A673 (cell line): ENCODE measurements at regions not wholly inside any gene's neighbourhood (a gene's known extent, or its start where the extent isn't known, plus 50 kb on each side); places are given as distances from the start of the nearest gene placed in this dataset.
A peak's percentile ranks its signal among the peaks of the same experiment; 100 is the strongest.
"Not testable (repeated sequence)": the region's sequence is repeated elsewhere in the genome, so short reads cannot be mapped to it uniquely, and the experiment has no call there.

Source experiments
- BruUV-seq: library from RNA; stranded (reverse); fragments of 400-500 nt; replicated peaks from 2 replicates; lab custom pipeline; 2021; lab: Mats Ljungman, UMichigan
- CTCF ChIA-PET: fragments of 300-600 bp; sonication (Branson Sonifier 250); formaldehyde crosslinking; loops from one replicate; lab custom pipeline; 2022; ENCODE audit warnings: antibody characterized with exemption; lab: Charles Lee
- POLR2A ChIA-PET: fragments of 300-600 bp; sonication (Branson Sonifier 250); formaldehyde crosslinking; loops from one replicate; lab custom pipeline; 2022; ENCODE audit warnings: antibody characterized with exemption; ENCODE audit not compliant: low non-redundant PET; lab: Charles Lee
- DNase-seq: peaks from one replicate; pipeline ENCODE4 v3.0.0-alpha.2; 2015; ENCODE audit warnings: low spot score
- H3K27ac ChIP-seq: fragments of 200-600 bp; sonication (generic); 2 replicates; pipeline ENCODE4 v1.5.1; 2016; ENCODE audit warnings: mixed run types, low read depth, mild to moderate bottlenecking, mixed read lengths, antibody characterized with exemption, low read length; ENCODE audit not compliant: poor library complexity, severe bottlenecking
- H3K27me3 ChIP-seq: fragments of 200-600 bp; sonication (generic); replicated peaks from 2 replicates; pipeline ENCODE4 v1.6.1; 2017; ENCODE audit warnings: mixed run types, low read depth, mild to moderate bottlenecking, mixed read lengths, antibody characterized with exemption, low read length; ENCODE audit not compliant: insufficient read depth, poor library complexity
- H3K36me3 ChIP-seq: fragments of 200-600 bp; sonication (generic); 2 replicates; pipeline ENCODE4 v1.6.1; 2016; ENCODE audit warnings: mixed run types, mild to moderate bottlenecking, mixed read lengths, antibody characterized with exemption, low read length; ENCODE audit not compliant: insufficient read depth, poor library complexity, severe bottlenecking
- H3K4me1 ChIP-seq: fragments of 200-600 bp; sonication (generic); 2 replicates; pipeline ENCODE4 v1.6.1; 2017; ENCODE audit warnings: mixed run types, mild to moderate bottlenecking, mixed read lengths, antibody characterized with exemption, low read length; ENCODE audit not compliant: insufficient read depth, poor library complexity, severe bottlenecking
- H3K4me3 ChIP-seq: fragments of 200-600 bp; sonication (generic); 2 replicates; pipeline ENCODE4 v1.5.1; 2016; ENCODE audit warnings: low read depth, mixed run types, mild to moderate bottlenecking, mixed read lengths, low read length; ENCODE audit not compliant: poor library complexity, severe bottlenecking
- H3K9me3 ChIP-seq: fragments of 200-600 bp; sonication (generic); 2 replicates; pipeline ENCODE4 v1.6.1; 2016; ENCODE audit warnings: mixed run types, low read depth, mild to moderate bottlenecking, mixed read lengths, antibody characterized with exemption, low read length; ENCODE audit not compliant: poor library complexity, severe bottlenecking
- EZH2 ChIP-seq: fragments of 200-600 bp; sonication (generic); IDR thresholded peaks from 2 replicates; pipeline ENCODE4 v1.6.1; 2017; ENCODE audit warnings: borderline replicate concordance, low read depth, mild to moderate bottlenecking, mixed read lengths, antibody characterized with exemption, low read length; ENCODE audit not compliant: poor library complexity, severe bottlenecking
- intact Hi-C: fragments of 100-400 bp; cut with micrococcal nuclease; formaldehyde crosslinking; loops from one replicate; pipeline ENCODE4 v1.10.0; 2022; ENCODE audit not compliant: unreplicated experiment
- TF ChIP-seq, protein P1 (sequence below): fragments of 300-800, 200-600 bp; sonication (generic); conservative IDR thresholded peaks from 2 replicates; pipeline ENCODE4 v1.5.1; 2017; ENCODE audit warnings: low read depth, mild to moderate bottlenecking, antibody characterized with exemption, low read length, moderate library complexity, mixed read lengths

DNA sequence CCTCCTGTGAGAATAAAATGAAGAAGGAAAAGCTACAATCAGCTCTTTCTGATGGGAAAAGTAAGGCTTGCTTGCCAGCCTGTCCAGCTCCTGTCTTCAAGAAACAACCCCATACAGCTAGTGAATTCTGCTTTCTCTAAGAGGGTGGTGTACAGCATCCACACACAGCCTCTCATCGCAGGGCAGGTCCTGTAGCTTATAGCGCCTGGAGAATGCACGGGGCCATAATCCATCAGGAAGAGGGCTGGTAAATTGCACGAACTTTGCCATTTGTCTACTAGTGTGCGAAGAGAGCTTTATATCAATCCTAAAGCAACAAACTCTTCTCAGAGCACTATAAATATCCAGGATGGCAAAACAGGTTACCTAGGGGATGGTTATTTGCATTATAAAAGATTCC is 83.3 kb upstream of the SAMSN1 start:
- Histone ChIP-seq H3K9me3 (no peaks in the 10 kb centered on the region), H3K4me3 (no peak overlapping the region), H3K4me1 (peaks cover 14% of the 10 kb centered on the region), H3K27ac (no peak overlapping the region), H3K27me3 (no peaks in the 10 kb centered on the region), H3K36me3 (no peaks in the 10 kb centered on the region)
- CTCF ChIA-PET, result no interaction called here
- TF ChIP-seq EZH2, result no peak
- TF ChIP-seq, protein P1, sequence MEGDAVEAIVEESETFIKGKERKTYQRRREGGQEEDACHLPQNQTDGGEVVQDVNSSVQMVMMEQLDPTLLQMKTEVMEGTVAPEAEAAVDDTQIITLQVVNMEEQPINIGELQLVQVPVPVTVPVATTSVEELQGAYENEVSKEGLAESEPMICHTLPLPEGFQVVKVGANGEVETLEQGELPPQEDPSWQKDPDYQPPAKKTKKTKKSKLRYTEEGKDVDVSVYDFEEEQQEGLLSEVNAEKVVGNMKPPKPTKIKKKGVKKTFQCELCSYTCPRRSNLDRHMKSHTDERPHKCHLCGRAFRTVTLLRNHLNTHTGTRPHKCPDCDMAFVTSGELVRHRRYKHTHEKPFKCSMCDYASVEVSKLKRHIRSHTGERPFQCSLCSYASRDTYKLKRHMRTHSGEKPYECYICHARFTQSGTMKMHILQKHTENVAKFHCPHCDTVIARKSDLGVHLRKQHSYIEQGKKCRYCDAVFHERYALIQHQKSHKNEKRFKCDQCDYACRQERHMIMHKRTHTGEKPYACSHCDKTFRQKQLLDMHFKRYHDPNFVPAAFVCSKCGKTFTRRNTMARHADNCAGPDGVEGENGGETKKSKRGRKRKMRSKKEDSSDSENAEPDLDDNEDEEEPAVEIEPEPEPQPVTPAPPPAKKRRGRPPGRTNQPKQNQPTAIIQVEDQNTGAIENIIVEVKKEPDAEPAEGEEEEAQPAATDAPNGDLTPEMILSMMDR, result no peak
- BruUV-seq, result no TSS peak
- peak; percentile 3 for DNase-seq
- intact Hi-C loops, result no loop called here
- POLR2A ChIA-PET, result no interaction called here

DNA sequence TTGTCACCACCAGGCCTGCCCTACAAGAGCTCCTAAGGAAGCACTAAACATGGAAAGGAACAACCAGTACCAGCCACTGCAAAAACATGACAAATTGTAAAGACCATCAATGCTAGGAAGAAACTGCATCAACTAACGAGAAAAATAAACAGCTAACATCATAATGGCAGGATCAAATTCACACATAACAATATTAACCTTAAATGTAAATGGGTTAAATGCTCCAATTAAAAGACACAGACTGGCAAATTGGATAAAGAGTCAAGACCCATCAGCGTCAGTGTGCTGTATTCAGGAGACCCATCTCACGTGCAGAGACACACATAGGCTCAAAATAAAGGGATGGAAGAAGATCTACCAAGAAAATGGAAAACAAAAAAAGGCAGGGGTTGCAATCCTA is 77.0 kb upstream of the SAMSN1 start:
- H3K36me3 ChIP-seq, DNase-seq, H3K27ac ChIP-seq, CTCF ChIA-PET, intact Hi-C loops, BruUV-seq, H3K9me3 ChIP-seq, POLR2A ChIA-PET, H3K4me3 ChIP-seq, H3K4me1 ChIP-seq, H3K27me3 ChIP-seq: not testable (repeated sequence)

DNA sequence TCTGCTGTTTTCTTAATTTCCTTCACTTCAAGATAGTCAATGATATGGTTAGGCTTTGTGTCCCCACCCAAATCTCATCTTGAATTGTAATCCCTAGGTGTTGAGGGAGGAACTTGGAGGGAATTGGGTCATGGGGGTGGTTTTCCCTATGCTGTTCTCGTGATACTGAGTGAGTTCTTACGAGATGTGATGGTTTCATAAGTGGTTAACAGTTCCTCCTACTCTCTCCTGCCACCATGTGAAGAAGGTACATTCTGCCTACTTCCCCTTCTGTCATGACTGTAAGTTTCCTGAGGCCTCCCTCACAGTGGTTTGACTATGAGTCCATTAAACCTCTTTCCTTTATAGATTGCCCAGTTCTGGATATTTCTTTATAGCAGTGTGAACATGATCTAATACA is 74.0 kb upstream of the SAMSN1 start:
- no peak for TF ChIP-seq EZH2
- TF ChIP-seq, protein P1, result no peak
- H3K36me3 ChIP-seq, result no peaks in the 10 kb centered on the region
- no peak for DNase-seq
- intact Hi-C loops, result no loop called here
- no peak overlapping the region for H3K27ac ChIP-seq
- no peaks in the 10 kb centered on the region for H3K27me3 ChIP-seq
- no TSS peak for BruUV-seq
- H3K9me3 ChIP-seq, result no peaks in the 10 kb centered on the region
- ChIA-PET CTCF (no interaction called here), POLR2A (no interaction called here)
- no peak overlapping the region for H3K4me3 ChIP-seq
- H3K4me1 ChIP-seq, result peaks cover 16% of the 10 kb centered on the region

DNA sequence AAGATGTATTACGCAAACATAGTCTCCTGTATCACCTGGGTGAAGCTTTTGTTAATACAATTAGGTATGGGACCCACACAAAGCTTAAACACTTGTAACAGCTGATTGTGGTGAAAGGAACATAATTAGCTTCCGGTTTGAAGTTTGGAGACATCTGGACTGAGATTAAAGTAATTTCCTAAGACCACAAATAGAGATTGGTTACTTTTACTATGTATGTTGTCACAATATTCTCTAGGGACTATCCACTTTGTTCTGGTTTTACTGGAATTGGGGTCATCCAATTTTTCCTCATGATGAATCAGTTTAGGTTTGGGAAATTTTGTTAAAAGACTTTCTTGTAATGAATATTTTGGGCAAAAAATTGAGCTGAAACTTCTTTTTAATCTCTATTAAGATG is 71.8 kb upstream of the SAMSN1 start:
- ChIA-PET POLR2A (no interaction called here), CTCF (no interaction called here)
- Histone ChIP-seq H3K36me3 (no peaks in the 10 kb centered on the region), H3K27me3 (no peaks in the 10 kb centered on the region), H3K4me3 (no peak overlapping the region), H3K27ac (no peak overlapping the region), H3K9me3 (no peaks in the 10 kb centered on the region), H3K4me1 (peaks cover 20% of the 10 kb centered on the region)
- BruUV-seq, result no TSS peak
- DNase-seq, result peak; percentile 51
- TF ChIP-seq EZH2, result no peak
- TF ChIP-seq, protein P1, result no peak
- intact Hi-C loops, result no loop called here
